Natural killer cell treated with Interleukin-12 subunit alpha and Interleukin-12 subunit beta and Interleukin-15 and Interleukin-18, amount 100 ng/mL, for 72 hours (primary cell): ENCODE measurements at regions not wholly inside any gene's neighbourhood (a gene's known extent, or its start where the extent isn't known, plus 50 kb on each side); places are given as distances from the start of the nearest gene placed in this dataset.

Experiments used
- ATAC-seq, 2 donors: fragments of 150-1000 bp; cut with Tn5 transposase in 1 of 2; sonication (Bioruptor Pico), chemical (Tn5 transposase) in 1 of 2; 2 replicates each; pipeline ENCODE4 v1.10.0; 2021
- DNase-seq: peaks from one replicate; pipeline ENCODE4 v3.0.0; 2022; ENCODE audit warnings: low spot score
- H3K27ac Mint-ChIP-seq, 2 donors: 1 replicate in 1 of 2; 2 replicates in 1 of 2; pipeline ENCODE4 v1.8.0; 2022; ENCODE audit warnings: mixed read lengths in 2 of 2, mild to moderate bottlenecking in 1 of 2, moderate library complexity in 1 of 2
- H3K27me3 Mint-ChIP-seq, 2 donors: 1 replicate in 1 of 2; 2 replicates in 1 of 2; pipeline ENCODE4 v1.8.0; 2022; ENCODE audit warnings: mixed read lengths in 2 of 2
- H3K36me3 Mint-ChIP-seq: one replicate; pipeline ENCODE4 v1.8.0; 2022; ENCODE audit warnings: mixed read lengths
- H3K4me1 Mint-ChIP-seq, 2 donors: 1 replicate in 1 of 2; 2 replicates in 1 of 2; pipeline ENCODE4 v1.8.0; 2022; ENCODE audit warnings: low read depth in 2 of 2, mixed read lengths in 2 of 2, mild to moderate bottlenecking in 1 of 2
- H3K4me3 Mint-ChIP-seq: one replicate; pipeline ENCODE4 v1.8.0; 2022; ENCODE audit warnings: mixed read lengths
- H3K9me3 Mint-ChIP-seq: 2 replicates; pipeline ENCODE4 v1.8.0; 2022; ENCODE audit warnings: mixed read lengths

DNA sequence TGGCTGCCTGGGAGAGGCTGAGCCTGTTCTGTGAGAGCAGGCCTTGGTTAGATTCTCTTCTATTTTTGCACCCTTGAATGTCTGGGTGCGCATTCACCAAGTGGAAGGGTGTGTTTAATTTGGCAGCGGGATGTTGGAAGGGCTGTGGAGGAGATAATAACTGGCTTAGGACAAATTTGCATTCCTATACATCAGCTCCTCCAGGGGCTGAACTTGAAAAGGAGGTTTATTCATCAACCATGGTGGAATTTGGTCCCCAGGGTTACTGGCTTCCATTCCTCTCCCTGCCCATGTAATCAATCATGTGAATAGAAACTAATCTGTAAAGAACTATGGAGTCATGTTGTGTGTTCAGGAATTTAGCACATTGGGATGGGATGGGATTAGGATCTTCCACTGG is 100.2 kb upstream of the FOXF1 start:
- Mint-ChIP-seq H3K36me3 (no peaks in the 10 kb centered on the region), H3K27ac (no peak overlapping the region), H3K27me3 (peaks cover 4 to 12% of the 10 kb centered on the region in 2 donors), H3K9me3 (no peaks in the 10 kb centered on the region), H3K4me1 (no peaks in the 10 kb centered on the region), H3K4me3 (no peak overlapping the region)
- ATAC-seq: no peak
- no peak for DNase-seq

GRCh38 chr16:86410529-86410928 is 99.8 kb upstream of the FOXF1 start:
- Mint-ChIP-seq H3K27ac (no peak overlapping the region), H3K4me3 (no peak overlapping the region), H3K9me3 (no peaks in the 10 kb centered on the region), H3K36me3 (no peaks in the 10 kb centered on the region), H3K4me1 (no peaks in the 10 kb centered on the region), H3K27me3 (peaks cover 0 to 8% of the 10 kb centered on the region in 2 donors)
- DNase-seq: peak; percentile 15
- no peak for ATAC-seq

DNA sequence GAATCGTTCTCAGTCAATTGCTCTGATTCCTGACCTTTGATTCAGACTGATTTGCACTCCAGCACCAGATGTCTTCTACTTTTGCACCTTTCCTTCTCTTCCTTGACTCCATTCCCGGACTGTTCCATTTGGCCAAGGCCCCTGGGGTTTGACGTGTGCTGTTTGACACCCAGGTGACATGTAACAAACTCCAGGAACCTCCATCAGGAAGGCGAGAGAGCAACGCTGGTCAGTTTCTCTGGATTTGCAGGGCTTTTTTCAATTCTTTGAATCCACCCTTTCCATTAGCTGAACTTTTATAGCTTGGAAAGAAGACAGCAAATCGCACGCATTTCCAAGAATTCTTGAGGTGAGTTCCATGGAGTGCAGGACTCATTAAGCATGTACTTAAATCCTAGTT is 98.4 kb upstream of the FOXF1 start:
- Mint-ChIP-seq H3K27ac (no peak overlapping the region), H3K9me3 (no peaks in the 10 kb centered on the region), H3K27me3 (peaks cover 0 to 11% of the 10 kb centered on the region in 2 donors), H3K4me1 (no peaks in the 10 kb centered on the region), H3K4me3 (no peak overlapping the region), H3K36me3 (no peaks in the 10 kb centered on the region)
- DNase-seq: peak; percentile 23
- ATAC-seq: no peak

DNA sequence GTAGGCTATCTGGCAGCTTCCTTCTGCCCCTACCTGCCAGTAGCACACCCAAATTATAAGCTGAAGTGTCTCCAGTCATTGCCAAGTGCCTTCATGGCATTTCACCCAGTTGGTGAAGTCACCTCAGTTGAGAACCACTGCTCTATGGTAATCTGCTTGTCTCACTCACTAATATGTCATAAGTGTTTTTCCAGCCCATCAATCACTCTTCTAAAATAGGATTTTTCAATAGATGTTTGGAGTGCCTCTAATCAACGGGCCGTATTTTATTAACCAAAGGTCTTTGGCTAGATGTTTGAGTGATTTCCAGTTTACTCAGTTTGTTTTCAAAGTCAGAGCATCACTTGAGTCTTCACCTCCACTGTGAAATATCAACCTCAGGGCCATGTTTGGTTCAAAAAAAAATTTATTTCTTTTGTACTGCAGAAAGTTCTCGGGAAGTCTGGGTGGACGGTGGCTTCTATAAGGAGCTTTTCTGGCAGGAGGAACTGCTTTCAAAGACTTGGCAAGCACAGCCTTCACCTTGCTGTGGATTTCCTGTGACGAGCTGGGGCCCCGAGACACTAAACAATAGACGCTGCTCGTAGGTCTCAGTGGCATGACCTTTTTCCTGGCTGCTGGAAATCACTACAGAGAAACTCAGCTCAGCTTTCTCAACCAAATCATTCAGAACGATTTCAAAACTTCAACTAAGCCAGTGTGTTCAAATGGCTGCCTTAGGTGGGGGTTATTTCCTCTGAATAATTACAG is 95.2 kb upstream of the FOXF1 start:
- H3K27ac Mint-ChIP-seq: no peak overlapping the region
- no peaks in the 10 kb centered on the region for H3K36me3 Mint-ChIP-seq
- no peaks in the 10 kb centered on the region for H3K4me1 Mint-ChIP-seq
- H3K9me3 Mint-ChIP-seq: no peaks in the 10 kb centered on the region
- H3K27me3 Mint-ChIP-seq: peaks cover 0 to 7% of the 10 kb centered on the region in 2 donors
- ATAC-seq: no peak
- DNase-seq: peak; percentile 44
- H3K4me3 Mint-ChIP-seq: no peak overlapping the region

DNA sequence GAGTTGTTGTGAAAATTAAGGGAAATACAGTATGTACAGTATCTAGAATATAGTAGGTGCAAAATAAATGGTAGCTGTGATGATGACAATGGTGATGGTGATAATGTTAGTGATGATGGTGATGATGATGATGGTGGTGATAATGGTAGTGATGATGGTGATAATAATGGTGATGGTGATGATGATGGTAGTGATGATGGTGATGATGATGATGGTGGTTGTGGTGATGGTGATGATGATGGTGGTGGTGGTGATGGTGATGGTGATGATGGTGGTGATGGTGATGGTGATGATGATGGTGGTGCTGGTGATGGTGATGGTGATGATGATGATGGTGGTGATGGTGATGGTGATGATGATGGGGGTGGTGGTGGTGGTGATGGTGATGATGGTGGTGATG is 91.3 kb upstream of the FOXF1 start:
- DNase-seq: no peak
- Mint-ChIP-seq H3K4me1 (no peaks in the 10 kb centered on the region), H3K27me3 (peaks cover 0 to 2% of the 10 kb centered on the region in 2 donors), H3K9me3 (no peaks in the 10 kb centered on the region), H3K27ac (no peak overlapping the region), H3K4me3 (no peak overlapping the region), H3K36me3 (no peaks in the 10 kb centered on the region)
- ATAC-seq: no peak

DNA sequence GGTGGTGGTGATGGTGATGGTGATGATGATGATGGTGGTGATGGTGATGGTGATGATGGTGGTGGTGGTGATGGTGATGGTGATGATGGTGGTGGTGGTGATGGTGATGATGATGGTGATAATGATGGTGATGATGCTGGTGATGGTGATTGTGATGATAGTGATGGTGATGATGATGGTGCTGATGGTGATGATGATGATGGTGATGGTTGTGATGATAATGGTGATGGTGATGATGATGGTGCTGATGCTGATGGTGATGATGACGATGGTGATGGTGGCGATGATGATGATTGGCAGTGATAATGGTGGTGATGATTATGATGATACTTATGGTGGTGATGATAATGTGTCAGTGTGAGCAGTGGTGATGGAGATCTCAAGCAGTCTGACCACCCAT is 90.8 kb upstream of the FOXF1 start:
- H3K9me3 Mint-ChIP-seq: no peaks in the 10 kb centered on the region
- H3K4me3 Mint-ChIP-seq: no peak overlapping the region
- H3K4me1 Mint-ChIP-seq: no peaks in the 10 kb centered on the region
- no peak for DNase-seq
- H3K27me3 Mint-ChIP-seq: peaks cover 0 to 2% of the 10 kb centered on the region in 2 donors
- no peak overlapping the region for H3K27ac Mint-ChIP-seq
- no peaks in the 10 kb centered on the region for H3K36me3 Mint-ChIP-seq
- ATAC-seq: no peak

DNA sequence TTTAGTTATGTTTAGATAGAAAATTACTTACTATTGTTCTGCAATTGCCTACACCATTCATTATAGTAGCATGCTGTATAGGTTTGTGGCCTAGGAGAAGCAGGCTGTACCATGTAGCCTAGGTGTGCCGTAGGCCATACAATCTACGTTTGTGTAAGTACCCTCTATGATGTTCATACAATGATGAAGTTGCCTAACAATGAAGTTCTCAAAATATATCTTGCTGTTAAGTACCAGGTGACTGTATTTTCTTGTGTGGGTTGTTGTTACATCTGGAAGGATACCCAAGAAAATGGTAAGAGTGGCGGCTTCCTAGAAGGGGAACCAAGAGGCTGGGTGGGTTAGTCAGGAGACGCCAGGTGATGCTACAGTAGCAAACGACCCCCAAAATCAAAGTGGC is 88.3 kb upstream of the FOXF1 start:
- no peak for ATAC-seq

DNA sequence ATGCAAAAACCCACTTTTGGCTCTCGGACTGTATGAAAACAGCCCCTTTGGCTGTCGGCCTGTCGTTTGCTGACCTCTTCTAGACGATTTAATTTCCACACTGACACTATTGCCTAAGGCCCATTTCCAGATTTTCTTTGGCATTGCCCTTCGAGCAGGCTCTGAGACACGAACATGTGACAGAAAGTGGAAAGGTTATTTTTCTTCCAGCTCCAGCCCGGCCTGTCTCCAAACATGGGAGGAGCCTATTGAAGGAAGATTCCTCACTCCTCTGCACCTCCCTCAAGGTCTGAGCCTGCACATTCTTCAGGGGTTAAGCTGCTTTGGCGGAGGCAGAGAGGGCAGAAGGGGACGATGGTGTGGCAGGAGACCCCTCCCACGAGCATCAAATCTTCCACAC is 85.9 kb upstream of the FOXF1 start:
- H3K4me3 Mint-ChIP-seq: no peak overlapping the region
- peaks cover 0 to 7% of the 10 kb centered on the region in 2 donors for H3K27me3 Mint-ChIP-seq
- no peaks in the 10 kb centered on the region for H3K4me1 Mint-ChIP-seq
- DNase-seq: no peak
- no peak overlapping the region for H3K27ac Mint-ChIP-seq
- ATAC-seq: no peak
- no peaks in the 10 kb centered on the region for H3K9me3 Mint-ChIP-seq
- no peaks in the 10 kb centered on the region for H3K36me3 Mint-ChIP-seq

More for the DNA sequence above, 88.3 kb upstream of the FOXF1 start:
- no peaks in the 10 kb centered on the region for H3K36me3 Mint-ChIP-seq
- H3K9me3 Mint-ChIP-seq: no peaks in the 10 kb centered on the region
- no peaks in the 10 kb centered on the region for H3K4me1 Mint-ChIP-seq
- no peak overlapping the region for H3K4me3 Mint-ChIP-seq
- no peak overlapping the region for H3K27ac Mint-ChIP-seq
- H3K27me3 Mint-ChIP-seq: peaks cover 0 to under 1% of the 10 kb centered on the region in 2 donors
- DNase-seq: peak; percentile 13

DNA sequence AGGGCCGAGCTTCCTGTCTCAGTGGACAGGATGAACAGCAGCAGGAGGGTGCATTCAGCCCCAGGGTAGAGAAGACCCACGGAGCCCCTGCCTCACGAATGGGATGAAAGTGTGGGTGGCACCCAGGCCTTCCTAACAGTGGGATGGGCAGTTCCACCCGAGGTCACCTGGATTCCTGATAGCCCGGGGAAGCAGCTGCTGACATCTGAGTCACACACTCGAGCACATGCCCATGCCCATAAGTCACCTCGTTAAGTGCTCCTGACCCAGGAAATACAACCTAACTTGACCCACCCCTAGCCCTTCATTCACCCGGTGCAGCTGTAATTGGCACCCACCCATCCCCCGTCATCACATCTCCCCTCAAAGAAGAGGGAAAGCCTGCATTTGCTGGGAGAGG is 85.3 kb upstream of the FOXF1 start:
- Mint-ChIP-seq H3K27me3 (peaks cover 0 to 7% of the 10 kb centered on the region in 2 donors), H3K27ac (no peak overlapping the region), H3K4me1 (no peaks in the 10 kb centered on the region), H3K36me3 (no peaks in the 10 kb centered on the region), H3K4me3 (no peak overlapping the region), H3K9me3 (no peaks in the 10 kb centered on the region)
- DNase-seq: peak; percentile 47
- ATAC-seq: no peak

DNA sequence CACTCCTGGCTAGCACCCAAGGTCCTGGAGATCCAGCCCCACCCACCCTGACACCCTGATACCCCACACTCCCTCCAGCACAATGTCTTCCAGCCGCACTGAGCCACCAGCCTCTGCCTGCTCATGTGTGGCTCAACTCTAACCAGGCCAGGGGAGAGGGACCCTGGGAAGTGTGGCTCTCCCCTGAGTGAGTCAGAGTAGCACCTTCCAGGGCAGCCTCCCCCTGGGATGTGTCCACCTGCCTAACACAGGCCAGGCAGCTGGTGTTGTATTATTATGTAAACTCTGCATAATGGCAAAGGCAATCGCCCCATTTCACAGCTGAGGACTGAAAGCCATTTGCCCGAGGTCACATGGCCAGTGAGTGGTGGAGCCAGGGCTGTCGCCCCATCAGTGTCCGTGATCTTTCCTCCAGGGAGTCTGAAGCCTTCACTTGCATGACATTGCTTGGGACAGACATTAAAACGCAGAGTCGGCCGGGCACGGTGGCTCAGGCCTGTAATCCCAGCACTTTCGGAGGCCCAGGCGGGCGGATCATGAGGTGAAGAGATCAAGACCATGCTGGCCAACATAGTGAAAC is 84.2 kb upstream of the FOXF1 start:
- ATAC-seq (no peak), DNase-seq (peak; percentile 42)
- Mint-ChIP-seq H3K4me3 (no peak overlapping the region), H3K4me1 (no peaks in the 10 kb centered on the region), H3K27me3 (peaks cover 0 to 7% of the 10 kb centered on the region in 2 donors), H3K9me3 (no peaks in the 10 kb centered on the region), H3K27ac (no peak overlapping the region), H3K36me3 (no peaks in the 10 kb centered on the region)

DNA sequence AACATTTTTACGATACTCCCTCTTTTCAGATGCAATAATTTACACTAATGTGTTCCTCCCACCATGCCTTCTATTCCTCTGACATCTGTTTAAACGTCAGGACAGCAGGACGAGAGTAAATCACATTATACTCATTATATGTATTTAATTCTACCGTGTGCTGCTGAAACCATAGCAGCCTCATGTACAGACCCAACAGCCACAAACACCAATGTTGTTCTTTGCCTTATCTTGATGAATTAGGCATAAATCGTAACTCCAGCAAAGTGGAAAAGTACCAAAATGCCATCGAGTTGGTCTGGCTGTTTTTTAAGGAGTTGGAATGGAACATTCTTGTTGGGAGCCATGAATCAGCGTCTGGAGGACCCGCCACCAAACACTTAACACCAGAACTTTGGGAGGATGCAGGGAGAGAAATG is 82.9 kb upstream of the FOXF1 start:
- H3K27me3 Mint-ChIP-seq: peaks cover 0 to 7% of the 10 kb centered on the region in 2 donors
- no peaks in the 10 kb centered on the region for H3K36me3 Mint-ChIP-seq
- no peaks in the 10 kb centered on the region for H3K4me1 Mint-ChIP-seq
- H3K4me3 Mint-ChIP-seq: no peak overlapping the region
- ATAC-seq (no peak), DNase-seq (no peak)
- no peaks in the 10 kb centered on the region for H3K9me3 Mint-ChIP-seq
- no peak overlapping the region for H3K27ac Mint-ChIP-seq

DNA sequence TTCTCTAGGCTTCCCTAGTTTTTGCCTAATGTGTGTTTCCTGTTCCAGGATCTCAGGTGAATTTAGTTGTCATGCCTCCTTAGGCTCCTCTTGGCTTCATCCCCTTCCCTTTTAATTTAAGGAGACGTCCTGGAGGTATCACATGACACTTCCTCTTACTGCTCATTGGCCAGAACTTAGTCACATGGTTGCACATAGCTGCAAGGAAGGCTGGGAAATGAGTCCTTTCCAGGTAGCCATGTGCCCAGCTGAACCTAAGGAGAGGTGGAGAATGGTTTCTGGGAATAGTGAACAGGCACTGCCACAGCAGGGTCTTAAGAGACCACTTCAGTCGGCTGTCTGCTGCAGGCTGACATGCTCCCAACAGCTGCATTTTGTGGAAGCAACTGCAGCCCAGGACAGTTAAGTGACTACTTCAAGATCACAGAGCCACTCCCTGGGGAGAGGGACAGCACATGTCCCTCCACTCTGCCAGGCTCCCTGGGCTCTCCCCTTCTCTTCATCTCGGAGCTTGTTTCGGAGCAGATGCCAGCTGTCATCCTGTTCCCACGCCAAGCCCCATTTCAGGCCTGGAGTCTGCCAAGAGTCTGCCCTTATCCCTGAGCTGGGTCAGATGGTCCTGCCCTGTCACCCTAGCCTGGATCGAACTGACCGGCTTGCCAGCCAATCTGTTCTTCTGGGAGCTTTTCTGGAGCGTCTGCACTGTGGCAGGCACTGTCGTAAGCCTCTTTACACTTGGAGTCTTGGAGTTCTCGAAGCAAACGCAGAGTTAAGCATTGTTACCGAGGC is 81.4 kb upstream of the FOXF1 start:
- Mint-ChIP-seq H3K36me3 (no peaks in the 10 kb centered on the region), H3K9me3 (no peaks in the 10 kb centered on the region), H3K27me3 (peaks cover 3 to 7% of the 10 kb centered on the region in 2 donors), H3K27ac (no peak overlapping the region), H3K4me1 (no peaks in the 10 kb centered on the region), H3K4me3 (no peak overlapping the region)
- peak; percentile 20 for DNase-seq
- no peak for ATAC-seq

- ATAC-seq: no peak
- H3K4me1 Mint-ChIP-seq: no peaks in the 10 kb centered on the region
Measured at GRCh38 chr16:86429663-86430062, 80.7 kb upstream of the FOXF1 start.

DNA sequence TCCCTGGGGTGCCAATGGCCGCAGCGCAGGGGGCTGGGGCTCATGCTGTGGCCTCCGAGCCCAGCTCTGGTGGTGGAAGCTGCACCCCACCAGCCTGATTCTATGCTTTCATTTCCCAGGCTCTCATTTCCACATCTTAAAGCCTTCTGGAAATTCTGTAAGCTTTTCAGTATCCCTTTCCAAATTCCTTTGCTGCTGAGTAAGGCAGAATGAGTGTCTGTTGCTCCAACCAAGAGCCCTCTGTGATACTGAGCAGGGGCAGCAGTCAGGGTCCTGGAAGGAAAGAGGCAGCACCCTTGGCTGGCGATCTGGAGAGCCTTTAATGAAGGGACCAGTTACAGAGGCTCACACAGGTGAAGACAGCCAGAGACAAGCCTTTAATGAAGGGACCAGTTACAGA is 79.5 kb upstream of the FOXF1 start:
- H3K4me1 Mint-ChIP-seq: no peaks in the 10 kb centered on the region

More at GRCh38 chr16:86429663-86430062, 80.7 kb upstream of the FOXF1 start:
- no peak for DNase-seq
- no peak overlapping the region for H3K27ac Mint-ChIP-seq
- H3K4me3 Mint-ChIP-seq: no peak overlapping the region
- no peaks in the 10 kb centered on the region for H3K9me3 Mint-ChIP-seq
- H3K36me3 Mint-ChIP-seq: no peaks in the 10 kb centered on the region
- peaks cover 4 to 7% of the 10 kb centered on the region in 2 donors for H3K27me3 Mint-ChIP-seq

More for the DNA sequence above, 79.5 kb upstream of the FOXF1 start:
- H3K27ac Mint-ChIP-seq: no peak overlapping the region
- H3K27me3 Mint-ChIP-seq: peaks cover 4 to 7% of the 10 kb centered on the region in 2 donors
- H3K9me3 Mint-ChIP-seq: no peaks in the 10 kb centered on the region
- DNase-seq (no peak), ATAC-seq (no peak)
- no peaks in the 10 kb centered on the region for H3K36me3 Mint-ChIP-seq
- no peak overlapping the region for H3K4me3 Mint-ChIP-seq
